Heart right ventricle (tissue), 16 donors: ENCODE measurements at regions not wholly inside any gene's neighbourhood (a gene's known extent, or its start where the extent isn't known, plus 50 kb on each side); places are given as distances from the start of the nearest gene placed in this dataset.

Experiments
- ATAC-seq, 8 donors: fragments of 200-7000 bp; cut with Tn5 transposase; one replicate each; pipeline ENCODE4 v1.9.1; 2020; ENCODE audit warnings: mild to moderate bottlenecking in 8 of 8, moderate library complexity in 8 of 8, moderate number of reproducible peaks in 1 of 8
- DNase-seq, 2 donors: peaks; one replicate each; pipeline ENCODE4 v3.0.0-alpha.2; 2020
- H3K27ac ChIP-seq, 10 donors: fragments of 200-600 bp; sonication (generic) in 2 of 10; one replicate each; pipeline versions ENCODE4 v1.5.0 to v1.8.0; 2020 to 2022; ENCODE audit warnings: mild to moderate bottlenecking in 3 of 10
- H3K27me3 ChIP-seq, 7 donors: fragments of 200-600 bp; one replicate each; pipeline ENCODE4 v1.8.0; 2021 to 2022; ENCODE audit warnings: mild to moderate bottlenecking in 2 of 7
- H3K36me3 ChIP-seq, 9 donors: fragments of 200-600 bp; sonication (generic) in 1 of 9; one replicate each; pipeline versions ENCODE4 v1.5.0 to v1.8.0; 2020 to 2022; ENCODE audit warnings: mild to moderate bottlenecking in 2 of 9
- H3K4me1 ChIP-seq, 9 donors: fragments of 200-600 bp; sonication (generic) in 1 of 9; one replicate each; pipeline versions ENCODE4 v1.5.0 to v1.8.0; 2020 to 2022; ENCODE audit warnings: mild to moderate bottlenecking in 4 of 9
- H3K4me3 ChIP-seq, 10 donors: fragments of 200-600 bp; sonication (generic) in 2 of 10; one replicate each; pipeline versions ENCODE4 v1.5.0 to v1.8.0; 2020 to 2022; ENCODE audit warnings: mild to moderate bottlenecking in 7 of 10, moderate library complexity in 2 of 10
- H3K9me3 ChIP-seq, 11 donors: fragments of 200-600 bp in 10 of 11; sonication (generic) in 2 of 11; one replicate each; pipeline versions ENCODE4 v1.5.0 to v1.8.0; 2013 to 2022; ENCODE audit warnings: mild to moderate bottlenecking in 2 of 11, control low read depth in 1 of 11, moderate library complexity in 1 of 11
- CTCF ChIP-seq, 9 donors: fragments of 200-600 bp; sonication (generic) in 2 of 9; IDR thresholded peaks; one replicate each; pipeline versions ENCODE4 v1.5.0 to v1.8.0; 2021 to 2022; ENCODE audit warnings: antibody characterized with exemption in 9 of 9, mild to moderate bottlenecking in 5 of 9, moderate library complexity in 1 of 9
- WGBS, 2 donors: extraction: QIAGEN DNeasy Blood & Tissue Kit; methylation state at CpG; one replicate each; pipeline ENCODE4 v1.1.7; 2013; ENCODE audit warnings: inconsistent platforms in 1 of 2; 5-methylcytosine and 5-hydroxymethylcytosine counted together
- intact Hi-C, 10 donors: fragments of 100-400 bp; cut with DNase I; formaldehyde crosslinking; loops; one replicate each; pipeline versions ENCODE4 v1.11.1 to v1.14.2; 2022
- donor health status: Arrhythmogenic right ventricular cardiomyopathy.
- donor health status: ischemic (EF 13 %, LVEDD 7.1; RV severe dilation, severe dysfunction).
- donor health status: healthy with polysubstance abuse.
- donor health status: DM: no; HTN: yes; CAD: no.
- donor health status: DM: no; HTN: no; CAD: no.
- donor health status: ischemic (EF 25% LVEDD 6.9; RV normal size, moderate dysfunction).
- donor health status: ischemic (EF 25% LVEDD 5.7; RV mildly dilated, moderate dysfunction).
- donor health status: healthy.
- donor health status: DM: yes; HTN: yes; CAD: no.
- donor health status: Ischemic cardiomyopathy.
- donor health status: ischemic (EF 35%, LVEDD 5.7; RV mildly dilated, moderate dysfunction).
- donor health status: nonischemic (EF 11% LVEDD 7.7; RV severe dilation, severe dysfunction).
- donor health status: DM: yes; HTN: yes; CAD: no.
- donor health status: PGD.
- donor health status: ischemic (EF 29% LVEDD 5.4; RV normal size, mild dysfunction).
- donor health status: nonischemic (EF 23%, LVEDD 6.1; RV moderate dilation, normal function).

DNA sequence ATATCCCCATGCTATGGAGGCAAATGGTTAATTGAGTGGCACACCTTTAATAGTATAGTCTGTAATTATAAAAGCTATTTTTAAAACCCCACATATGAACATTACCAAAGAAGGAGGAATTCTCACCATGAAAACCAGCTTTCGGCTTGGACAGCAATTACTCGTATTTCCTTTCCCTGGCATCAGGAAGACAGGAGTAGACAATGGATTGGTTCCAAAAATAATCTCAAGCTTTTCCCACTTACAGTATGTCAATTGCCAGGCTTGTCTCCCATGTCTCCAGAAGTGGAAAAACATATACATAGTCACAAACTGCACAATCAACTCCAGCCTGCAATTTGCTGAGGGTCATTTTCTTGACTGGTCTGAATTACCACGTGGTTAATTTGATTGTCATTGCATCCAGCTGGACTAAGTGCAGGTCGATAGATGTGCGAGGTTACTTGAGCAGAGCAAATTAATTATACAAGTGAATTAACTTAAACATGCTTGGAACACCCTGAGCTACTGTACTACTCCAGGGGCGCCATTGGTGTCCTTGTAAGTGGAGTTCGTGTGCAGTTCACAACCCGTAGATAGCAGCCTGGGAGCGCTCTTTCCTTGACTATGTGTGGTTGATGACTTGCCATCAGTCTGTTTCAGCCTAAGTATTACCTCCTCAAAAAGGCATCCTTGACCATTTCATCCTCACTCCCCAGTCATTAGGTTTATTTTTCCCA is 124.3 kb upstream of the PELI1 start:
- Histone ChIP-seq H3K9me3 (peaks cover 0 to 7% (median 0%) of the 10 kb centered on the region in 11 donors), H3K27me3 (no peaks in the 10 kb centered on the region), H3K27ac (peak overlapping the region in 1 of 10 donors; percentile 26), H3K36me3 (no peaks in the 10 kb centered on the region), H3K4me3 (no peak overlapping the region), H3K4me1 (peaks cover 3 to 41% (median 30%) of the 10 kb centered on the region in 9 donors)
- 61 to 69% methylated on average over 9 of the region's 9 CpGs for WGBS, 2 donors
- intact Hi-C loops, result no loop called here
- no peak for TF ChIP-seq CTCF (IDR thresholded peaks at IDR 0.05)
- no peak for ATAC-seq
- DNase-seq, result no peak

DNA sequence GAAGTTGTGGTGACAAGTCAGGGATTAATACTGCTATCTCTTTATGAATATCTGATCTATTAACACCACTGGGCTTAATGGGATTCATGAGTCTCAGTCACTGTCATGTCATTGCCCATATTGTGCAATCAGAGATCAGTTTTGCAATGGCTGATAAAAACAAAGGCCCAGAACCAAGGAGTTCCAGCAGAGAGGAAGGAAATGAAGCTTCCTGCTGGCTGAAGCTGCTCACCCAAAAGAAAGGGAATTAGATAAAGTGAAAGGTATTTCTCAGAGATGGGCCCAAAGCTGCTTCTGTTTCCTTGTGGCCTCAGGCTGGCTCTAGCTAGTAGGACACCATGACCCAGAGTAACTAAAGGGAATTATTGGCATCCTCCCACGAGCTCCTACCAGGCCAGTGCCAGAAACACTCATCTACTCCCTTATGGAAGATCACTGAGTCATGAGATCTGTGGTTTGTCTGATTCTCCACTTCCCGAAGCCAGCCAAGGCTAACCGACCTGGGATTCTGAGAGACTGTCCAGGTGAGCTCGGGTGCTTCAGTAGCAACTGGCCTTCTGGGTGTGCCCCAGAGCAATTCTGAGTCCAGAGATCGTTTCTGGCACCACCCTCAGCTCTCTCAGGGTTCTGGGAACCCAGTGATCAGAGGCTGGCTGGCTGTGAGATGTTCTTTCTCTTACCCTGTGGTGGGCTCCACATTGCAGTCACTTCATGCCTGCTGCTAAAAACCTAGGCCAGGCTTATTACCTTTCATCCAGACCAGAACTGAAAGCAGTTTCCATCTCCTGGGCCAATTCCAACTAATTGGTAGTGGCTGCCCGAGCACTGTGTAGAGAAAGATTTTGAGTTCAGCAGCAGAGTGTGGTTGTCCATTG is 129.5 kb upstream of the PELI1 start:
- intact Hi-C loops, result loop anchor here in 4 of 10 donors (5.0 to 10.0 kb wide), 5 partner anchors 36 to 129 kb away; partner anchors contain the start of gene PELI1 (in 1 of the 4)
- Histone ChIP-seq H3K27me3 (no peaks in the 10 kb centered on the region), H3K27ac (peak overlapping the region; percentile 22 to 89 (median 74)), H3K36me3 (no peaks in the 10 kb centered on the region), H3K4me3 (peak overlapping the region in 4 of 10 donors; percentile 2 to 19 (median 14)), H3K9me3 (peaks cover 0 to 7% (median 0%) of the 10 kb centered on the region in 11 donors), H3K4me1 (peaks cover 6 to 50% (median 28%) of the 10 kb centered on the region in 9 donors)
- WGBS, 2 donors, result 26 to 39% methylated on average over 6 of the region's 6 CpGs
- peak; percentile 83 to 94 (median 90) for ATAC-seq
- TF ChIP-seq CTCF (IDR thresholded peaks at IDR 0.05), result no peak
- DNase-seq, result peak in 1 of 2 donors; percentile 40

- H3K4me1 ChIP-seq, result peaks cover 6 to 50% (median 28%) of the 10 kb centered on the region in 9 donors
- no peak for DNase-seq
- WGBS, 2 donors, result 63 to 73% methylated on average over 2 of the region's 2 CpGs
- peak overlapping the region in 4 of 10 donors; percentile 2 to 19 (median 12) for H3K4me3 ChIP-seq
- H3K9me3 ChIP-seq, result peaks cover 0 to 7% (median 0%) of the 10 kb centered on the region in 11 donors
- TF ChIP-seq CTCF (IDR thresholded peaks at IDR 0.05), result no peak
- no peak for ATAC-seq
- peak overlapping the region; percentile 22 to 89 (median 74) for H3K27ac ChIP-seq
- intact Hi-C loops, result loop anchor here in 4 of 10 donors (5.0 to 10.0 kb wide), 5 partner anchors 37 to 130 kb away; partner anchors contain the start of gene PELI1 (in 1 of the 4)
- no peaks in the 10 kb centered on the region for H3K27me3 ChIP-seq
- H3K36me3 ChIP-seq, result no peaks in the 10 kb centered on the region
These were observed 130.4 kb upstream of the PELI1 start for GRCh38 chr2:64274399-64275173.

DNA sequence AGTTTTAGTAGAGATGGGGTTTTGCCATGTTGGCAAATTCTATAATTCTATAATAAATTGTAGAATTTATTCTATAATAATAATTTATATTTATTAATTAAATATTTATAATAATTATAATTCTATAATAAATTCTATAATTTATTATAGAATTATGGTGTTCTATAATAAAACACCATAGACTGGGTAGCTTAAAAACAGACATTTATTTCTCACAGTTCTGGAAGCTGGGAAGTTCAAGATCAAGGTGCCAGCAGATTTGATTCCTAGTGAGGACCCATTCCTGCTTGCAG is 130.9 kb upstream of the PELI1 start:
- Histone ChIP-seq H3K27ac (peak overlapping the region in 3 of 10 donors; percentile 75 to 89 (median 85)), H3K4me3 (peak overlapping the region in 1 of 10 donors; percentile 19), H3K4me1 (peaks cover 6 to 50% (median 28%) of the 10 kb centered on the region in 9 donors), H3K9me3 (peaks cover 0 to 7% (median 0%) of the 10 kb centered on the region in 11 donors), H3K27me3 (no peaks in the 10 kb centered on the region), H3K36me3 (no peaks in the 10 kb centered on the region)
- DNase-seq, result no peak
- no peak for TF ChIP-seq CTCF (IDR thresholded peaks at IDR 0.05)
- intact Hi-C loops, result loop anchor here in 1 of 10 donors (10.0 kb wide), 1 partner anchor 130 kb away; the partner anchor contains the start of gene PELI1
- no peak for ATAC-seq
